HUES6 (cell line): ENCODE measurements at regions not wholly inside any gene's neighbourhood (a gene's known extent, or its start where the extent isn't known, plus 50 kb on each side); places are given as distances from the start of the nearest gene placed in this dataset.

Source experiments
- H3K27ac ChIP-seq: 2 replicates; pipeline ENCODE4 v1.7.0; 2013; ENCODE audit warnings: low read depth, mild to moderate bottlenecking, low read length, inconsistent platforms
- H3K27me3 ChIP-seq: 2 replicates; pipeline ENCODE4 v1.6.1; 2013; ENCODE audit warnings: low read length; ENCODE audit not compliant: control insufficient read depth, insufficient read depth
- H3K36me3 ChIP-seq: 2 replicates; pipeline ENCODE4 v1.6.1; 2013; ENCODE audit warnings: low read length; ENCODE audit not compliant: control insufficient read depth, insufficient read depth
- H3K4me1 ChIP-seq: 2 replicates; pipeline ENCODE4 v1.6.1; 2013; ENCODE audit warnings: low read length; ENCODE audit not compliant: control insufficient read depth, insufficient read depth
- H3K4me3 ChIP-seq: 2 replicates; pipeline ENCODE4 v1.5.1; 2013; ENCODE audit warnings: low read depth, low read length
- H3K9ac ChIP-seq: one replicate; pipeline ENCODE4 v1.6.1; 2013; ENCODE audit warnings: mild to moderate bottlenecking, low read length
- H3K9me3 ChIP-seq: 2 replicates; pipeline ENCODE4 v1.6.1; 2013; ENCODE audit warnings: low read depth, low read length; ENCODE audit not compliant: control insufficient read depth, insufficient read depth

- Histone ChIP-seq H3K9me3 (peaks cover 3% of the 10 kb centered on the region; the same call in 1 of the 2 replicates), H3K27me3 (no peaks in the 10 kb centered on the region), H3K27ac (no peak overlapping the region), H3K9ac (no peak overlapping the region), H3K4me3 (peak overlapping the region; percentile 18; the same call in 1 of the 2 replicates), H3K36me3 (no peaks in the 10 kb centered on the region), H3K4me1 (peaks cover 44% of the 10 kb centered on the region)
These were observed 108.7 kb upstream of the ATP6AP2 start for GRCh38 chrX:40471965-40472648.

DNA sequence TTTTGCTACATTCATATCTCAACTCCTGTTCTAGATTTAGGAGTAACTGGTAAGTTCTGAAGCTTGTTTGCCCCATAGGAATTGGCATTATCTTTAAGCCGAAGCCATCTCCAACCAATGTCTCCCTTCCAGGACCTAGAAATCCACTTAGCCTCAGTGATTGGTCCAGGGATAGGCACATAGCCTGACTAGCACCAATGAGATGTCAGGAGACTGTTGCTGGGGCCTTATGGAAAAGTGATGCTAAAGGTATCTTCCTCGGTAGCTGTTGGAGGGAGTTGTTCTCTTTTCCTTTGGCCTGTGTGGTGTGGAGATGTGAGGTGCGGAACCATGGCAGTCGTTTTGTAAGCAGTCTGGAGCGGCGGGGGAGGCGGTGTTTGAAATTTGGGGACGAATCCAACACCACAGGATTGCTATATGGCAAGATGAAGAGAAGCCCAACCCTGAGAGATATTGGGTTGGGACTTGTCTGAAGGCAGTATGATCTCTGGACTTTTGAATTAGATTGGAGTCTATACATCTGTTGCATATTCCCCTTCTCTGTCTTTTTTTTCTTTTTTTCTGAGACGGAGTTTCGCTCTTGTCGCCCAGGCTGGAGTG is 109.8 kb upstream of the ATP6AP2 start:
- Histone ChIP-seq H3K36me3 (no peaks in the 10 kb centered on the region), H3K27ac (no peak overlapping the region), H3K9ac (no peak overlapping the region), H3K4me3 (no peak overlapping the region), H3K4me1 (peaks cover 32% of the 10 kb centered on the region; the same call in 1 of the 2 replicates), H3K27me3 (no peaks in the 10 kb centered on the region), H3K9me3 (peaks cover 3% of the 10 kb centered on the region; the same call in 1 of the 2 replicates)

DNA sequence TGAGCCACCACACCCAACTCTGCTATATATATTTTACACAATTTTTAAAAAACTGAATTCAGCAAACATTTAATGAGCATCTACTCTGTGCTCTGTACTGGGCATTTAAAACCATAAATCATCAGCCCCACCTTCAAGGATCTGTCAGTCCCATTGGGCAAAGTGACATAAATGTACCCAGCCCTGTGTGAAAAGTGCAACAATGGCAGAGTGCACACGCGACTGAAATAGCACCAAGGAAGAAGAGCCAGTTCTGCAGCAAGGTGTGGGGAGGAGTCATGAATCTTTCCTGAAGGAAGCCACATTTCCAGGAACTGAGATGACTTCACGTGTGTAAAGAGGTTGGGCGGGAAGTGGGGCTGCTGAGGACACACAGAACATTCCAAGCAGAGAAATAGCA is 111.5 kb upstream of the ATP6AP2 start:
- Histone ChIP-seq H3K27ac (no peak overlapping the region), H3K36me3 (no peaks in the 10 kb centered on the region), H3K4me3 (no peak overlapping the region), H3K9ac (no peak overlapping the region), H3K9me3 (peaks cover 16% of the 10 kb centered on the region), H3K27me3 (no peaks in the 10 kb centered on the region), H3K4me1 (peaks cover 20% of the 10 kb centered on the region; the same call in 1 of the 2 replicates)

GRCh38 chrX:40468033-40468846 is 112.5 kb upstream of the ATP6AP2 start:
- H3K9ac ChIP-seq: no peak overlapping the region
- H3K4me1 ChIP-seq: peaks cover 14% of the 10 kb centered on the region; the same call in 1 of the 2 replicates
- H3K27me3 ChIP-seq: no peaks in the 10 kb centered on the region
- peaks cover 16% of the 10 kb centered on the region for H3K9me3 ChIP-seq
- H3K27ac ChIP-seq: no peak overlapping the region
- no peak overlapping the region for H3K4me3 ChIP-seq
- H3K36me3 ChIP-seq: no peaks in the 10 kb centered on the region

- H3K9ac ChIP-seq: no peak overlapping the region
- H3K4me1 ChIP-seq: peaks cover 11% of the 10 kb centered on the region; the same call in 1 of the 2 replicates
- peaks cover 16% of the 10 kb centered on the region for H3K9me3 ChIP-seq
- H3K4me3 ChIP-seq: no peak overlapping the region
- no peaks in the 10 kb centered on the region for H3K36me3 ChIP-seq
- H3K27me3 ChIP-seq: no peaks in the 10 kb centered on the region
- no peak overlapping the region for H3K27ac ChIP-seq
These were observed 113.3 kb upstream of the ATP6AP2 start for GRCh38 chrX:40467454-40467853.

DNA sequence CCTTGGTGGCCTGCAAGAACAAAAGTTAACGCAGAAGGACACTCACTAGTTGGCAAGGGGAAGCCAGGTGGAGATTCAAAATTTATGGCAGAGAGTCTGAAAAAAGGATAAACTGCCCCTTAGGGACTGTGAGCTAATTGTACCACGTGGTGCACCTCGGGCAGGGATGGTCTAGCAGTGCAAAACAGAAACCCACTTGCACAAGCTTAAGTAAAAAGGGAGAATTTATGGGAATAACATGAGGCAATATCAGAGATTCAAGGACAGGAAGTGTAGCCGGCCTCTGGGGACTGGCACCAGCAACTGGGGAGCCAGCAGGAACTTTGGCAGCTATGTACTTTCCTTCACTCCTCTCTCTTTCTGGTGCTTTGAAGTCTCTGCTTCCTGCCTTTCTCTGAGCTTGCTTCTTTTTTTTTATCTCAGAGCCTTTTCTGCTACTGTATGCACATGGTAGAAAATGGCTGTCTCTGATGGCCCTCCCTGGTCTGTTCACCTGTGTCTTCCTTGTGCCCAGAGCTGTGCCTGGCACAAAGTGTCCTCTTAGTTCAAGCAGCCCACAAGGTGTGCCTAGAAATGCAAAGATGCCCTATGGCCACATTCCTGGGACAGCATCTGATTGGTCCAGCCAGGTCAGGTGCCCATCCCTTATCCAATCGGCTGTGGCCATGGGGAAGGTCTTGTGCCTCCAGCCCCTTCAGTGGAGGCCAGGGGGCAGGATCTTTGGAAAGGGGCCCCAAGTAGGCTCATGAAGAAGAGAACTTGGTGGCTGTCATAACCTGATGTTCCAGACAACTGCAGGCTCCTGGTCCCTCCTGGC is 114.8 kb upstream of the ATP6AP2 start:
- no peak overlapping the region for H3K4me3 ChIP-seq
- no peak overlapping the region for H3K27ac ChIP-seq
- no peaks in the 10 kb centered on the region for H3K27me3 ChIP-seq
- H3K9me3 ChIP-seq: peaks cover 14% of the 10 kb centered on the region
- H3K9ac ChIP-seq: no peak overlapping the region
- H3K4me1 ChIP-seq: peaks cover 4% of the 10 kb centered on the region; the same call in 1 of the 2 replicates
- H3K36me3 ChIP-seq: no peaks in the 10 kb centered on the region

GRCh38 chrX:40462795-40463194 is 118.0 kb upstream of the ATP6AP2 start:
- no peak overlapping the region for H3K9ac ChIP-seq
- H3K27ac ChIP-seq: no peak overlapping the region
- H3K4me3 ChIP-seq: no peak overlapping the region
- H3K9me3 ChIP-seq: peaks cover 21% of the 10 kb centered on the region
- peaks cover 11% of the 10 kb centered on the region for H3K4me1 ChIP-seq
- no peaks in the 10 kb centered on the region for H3K36me3 ChIP-seq
- H3K27me3 ChIP-seq: no peaks in the 10 kb centered on the region

DNA sequence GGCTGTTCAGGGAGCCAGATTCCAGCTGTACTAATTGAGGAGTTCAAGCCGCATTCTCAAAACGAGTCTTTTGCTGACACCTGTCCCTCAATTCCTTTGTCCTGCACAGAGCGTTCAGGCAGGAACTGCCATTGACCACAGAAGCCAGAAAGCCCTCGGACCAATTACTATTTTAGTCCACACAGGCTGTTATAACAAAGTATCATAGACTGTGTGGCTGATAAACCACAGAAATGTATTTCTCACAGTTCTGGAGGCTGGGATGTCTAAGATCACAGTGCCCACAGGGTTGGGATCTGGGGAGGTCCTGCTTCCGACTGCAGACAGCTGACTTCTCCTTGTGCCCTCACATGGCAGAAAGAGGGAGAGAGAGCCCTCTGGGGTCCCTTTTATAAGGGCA is 119.8 kb upstream of the ATP6AP2 start:
- no peaks in the 10 kb centered on the region for H3K27me3 ChIP-seq
- no peak overlapping the region for H3K27ac ChIP-seq
- peaks cover 11% of the 10 kb centered on the region for H3K4me1 ChIP-seq
- no peaks in the 10 kb centered on the region for H3K36me3 ChIP-seq
- H3K9ac ChIP-seq: no peak overlapping the region
- no peak overlapping the region for H3K4me3 ChIP-seq
- peaks cover 28% of the 10 kb centered on the region for H3K9me3 ChIP-seq

DNA sequence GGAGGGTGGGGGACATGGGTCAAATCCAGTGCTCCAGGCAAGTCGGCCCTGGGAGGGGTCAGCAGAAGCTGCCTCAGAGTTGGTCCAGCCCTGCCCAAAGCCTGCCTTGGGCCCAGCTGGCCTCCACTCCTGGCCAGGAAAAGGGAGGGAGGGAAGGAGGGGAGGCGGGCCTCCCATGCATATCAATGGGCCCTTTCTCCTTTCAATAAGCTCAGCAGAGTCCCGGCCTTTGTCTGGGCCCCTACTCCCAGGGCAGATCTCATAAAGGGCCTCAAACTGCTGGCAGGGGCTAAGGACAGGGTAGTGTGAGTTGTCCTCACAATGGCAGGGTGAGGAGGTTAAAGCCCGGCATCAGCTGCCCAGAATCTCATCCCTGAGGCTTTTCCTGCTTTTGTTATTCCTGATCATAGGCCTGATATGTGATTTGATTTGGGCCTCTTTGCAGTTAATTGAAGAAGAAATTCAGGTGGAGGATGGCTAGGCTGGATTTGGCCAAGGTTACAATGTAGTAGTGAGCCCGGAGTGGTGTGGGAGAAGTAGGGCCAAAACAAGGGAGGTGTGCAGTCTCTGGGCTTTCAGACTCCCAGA is 121.1 kb upstream of the ATP6AP2 start:
- Histone ChIP-seq H3K9ac (no peak overlapping the region), H3K4me1 (peaks cover 11% of the 10 kb centered on the region), H3K4me3 (no peak overlapping the region; the same call in 1 of the 2 replicates), H3K27me3 (no peaks in the 10 kb centered on the region), H3K36me3 (no peaks in the 10 kb centered on the region), H3K9me3 (peaks cover 28% of the 10 kb centered on the region), H3K27ac (no peak overlapping the region)

DNA sequence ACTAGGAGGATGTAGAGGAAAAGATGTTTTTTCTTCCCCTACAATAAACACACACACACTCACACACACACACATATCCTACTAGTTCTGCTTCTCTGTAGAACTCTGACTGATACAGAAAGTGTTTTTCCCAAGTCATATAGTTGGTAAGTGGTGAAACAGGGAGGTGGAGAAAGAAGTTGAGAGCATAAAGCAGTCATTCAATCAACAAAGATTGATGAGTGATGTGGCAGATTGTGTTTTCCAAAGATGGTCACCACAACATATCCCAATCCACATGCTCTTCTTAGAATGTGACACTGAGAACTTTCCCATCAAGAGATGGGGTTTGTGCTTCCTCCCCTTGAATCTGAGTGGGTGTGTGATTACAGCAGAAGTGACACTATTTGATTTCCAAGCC is 123.4 kb upstream of the ATP6AP2 start:
- Histone ChIP-seq H3K36me3 (no peaks in the 10 kb centered on the region), H3K4me3 (no peak overlapping the region), H3K4me1 (peaks cover 11% of the 10 kb centered on the region), H3K9me3 (peaks cover 35% of the 10 kb centered on the region), H3K27ac (no peak overlapping the region), H3K27me3 (no peaks in the 10 kb centered on the region), H3K9ac (no peak overlapping the region)
